Activated CD8-positive, alpha-beta memory T cell treated with anti-CD3 and anti-CD28 coated beads for 24 hours (primary cell): ENCODE measurements at regions not wholly inside any gene's neighbourhood (a gene's known extent, or its start where the extent isn't known, plus 50 kb on each side); places are given as distances from the start of the nearest gene placed in this dataset.
A peak's percentile ranks its signal among the peaks of the same experiment; 100 is the strongest.
"Not testable (repeated sequence)": the region's sequence is repeated elsewhere in the genome, so short reads cannot be mapped to it uniquely, and the experiment has no call there.

ENCODE experiments used
- DNase-seq: peaks from one replicate; pipeline ENCODE4 v3.0.0-alpha.2; 2020

DNA sequence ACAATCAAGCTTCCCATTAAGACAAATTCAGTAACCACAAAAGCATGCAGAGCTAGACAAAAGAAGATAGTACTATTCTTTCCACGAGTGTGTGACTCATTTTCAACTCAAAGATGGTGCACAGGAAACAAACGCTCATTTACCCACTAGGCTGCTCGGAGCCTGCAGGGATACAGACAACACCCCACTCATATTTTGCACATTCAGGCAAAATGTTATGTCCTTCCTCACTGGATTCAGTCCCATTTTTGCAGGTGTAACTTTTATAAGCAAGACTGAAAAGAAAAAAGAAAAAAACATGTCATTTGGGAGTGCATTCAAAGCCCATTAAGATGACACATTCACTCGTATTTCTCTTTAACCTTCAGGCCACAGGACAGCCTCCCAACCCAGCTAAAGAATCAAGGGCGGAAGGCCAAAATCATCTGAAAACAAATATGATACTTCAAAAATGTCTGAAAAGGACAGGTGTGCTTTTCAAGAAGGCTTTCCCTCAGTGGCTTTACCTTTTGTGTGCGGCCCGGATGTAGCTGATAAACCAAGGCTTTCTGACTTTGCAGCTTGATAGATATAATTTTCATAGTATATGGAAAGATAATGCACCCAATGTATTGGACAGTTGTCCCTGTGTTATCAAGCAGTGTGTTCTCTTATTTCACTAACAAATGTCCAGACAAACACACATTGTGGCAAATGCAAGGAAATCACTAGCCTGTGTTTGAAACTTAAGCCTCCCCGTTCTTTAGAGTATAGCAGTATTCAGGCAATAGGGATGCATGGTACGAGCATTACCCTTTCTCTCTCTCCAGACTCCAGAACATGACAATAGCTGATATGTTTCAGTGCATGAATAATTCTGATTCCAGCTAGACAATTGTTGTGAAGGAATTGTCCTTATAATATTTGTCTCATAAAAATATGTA lies 147.8 kb upstream of the KRR1 start:
- DNase-seq, result no peak

DNA sequence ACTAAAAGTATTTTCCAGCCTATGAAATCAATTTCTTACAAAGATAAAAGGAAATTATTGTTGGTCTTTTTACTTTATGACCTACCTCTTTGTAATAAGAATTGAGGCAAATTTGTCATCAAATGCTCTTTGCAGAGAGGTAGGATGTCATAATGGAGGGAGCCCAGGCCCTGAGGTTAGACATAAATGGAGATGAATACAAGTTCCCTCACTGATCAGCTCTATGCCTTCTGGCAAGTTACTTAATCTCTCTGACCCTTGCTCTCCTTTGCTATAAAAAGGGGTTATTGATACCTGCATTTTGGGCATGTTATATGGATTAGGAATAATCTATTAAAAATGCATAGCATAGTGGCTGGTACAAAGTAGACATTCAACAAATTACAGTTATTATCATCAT lies 146.9 kb upstream of the KRR1 start:
- DNase-seq, result no peak

DNA sequence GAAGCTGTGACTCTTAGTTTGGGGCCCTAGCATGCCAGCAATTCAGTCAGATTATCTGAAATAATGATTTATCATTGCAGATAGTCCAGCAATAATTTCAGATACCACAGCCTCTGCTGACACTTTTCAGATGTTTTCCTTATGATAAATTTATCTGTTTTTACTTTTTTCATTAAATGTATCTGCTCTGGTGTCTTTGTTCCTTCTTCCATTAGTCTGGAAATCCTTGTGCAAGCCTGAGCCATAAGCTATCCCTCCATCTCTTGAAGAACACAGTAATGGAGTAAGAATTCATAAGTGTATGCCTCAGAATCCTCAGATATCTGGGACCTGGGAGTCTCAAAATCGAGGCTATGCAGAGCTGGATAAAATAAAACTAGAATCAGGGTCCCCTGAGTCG lies 146.4 kb upstream of the KRR1 start:
- no peak for DNase-seq

DNA sequence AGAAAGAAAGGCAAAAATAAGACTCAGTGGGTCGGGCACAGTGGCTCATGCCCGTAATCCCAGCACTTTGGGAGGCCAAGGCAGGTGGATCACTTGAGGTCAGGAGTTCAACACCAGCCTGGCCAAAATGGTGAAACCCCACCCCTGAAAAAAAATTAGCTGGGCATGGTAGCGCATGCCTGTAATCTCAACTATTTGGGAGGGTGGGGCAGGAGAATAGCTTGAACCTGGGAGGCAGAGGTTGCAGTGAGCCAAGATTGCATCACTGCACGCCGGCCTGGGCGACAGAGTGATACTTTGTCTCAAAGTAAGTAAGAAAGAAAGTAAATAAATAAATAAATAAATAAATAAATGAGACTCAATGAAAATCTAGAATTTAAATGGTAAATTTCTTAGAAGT lies 145.9 kb upstream of the KRR1 start:
- not testable (repeated sequence) for DNase-seq

DNA sequence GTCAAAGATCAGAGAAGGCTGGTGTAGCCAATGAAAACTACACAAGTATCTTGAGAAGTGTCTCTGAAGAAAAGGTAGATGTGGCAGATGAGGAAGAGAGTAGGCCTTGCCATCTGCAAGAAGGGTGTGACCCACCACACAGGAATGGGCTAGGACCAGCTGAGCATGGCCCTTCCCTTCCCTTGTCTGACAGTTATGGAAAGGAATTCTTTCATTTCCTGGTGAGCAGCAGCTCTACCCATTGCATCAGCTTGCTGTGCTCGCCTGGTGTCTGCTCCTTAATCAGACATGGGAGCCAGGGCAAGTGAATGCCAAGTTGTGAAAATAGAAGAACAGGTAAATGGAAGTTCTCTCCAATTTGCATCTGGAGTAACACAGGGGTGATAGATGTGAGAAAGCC lies 145.2 kb upstream of the KRR1 start:
- DNase-seq, result no peak

DNA sequence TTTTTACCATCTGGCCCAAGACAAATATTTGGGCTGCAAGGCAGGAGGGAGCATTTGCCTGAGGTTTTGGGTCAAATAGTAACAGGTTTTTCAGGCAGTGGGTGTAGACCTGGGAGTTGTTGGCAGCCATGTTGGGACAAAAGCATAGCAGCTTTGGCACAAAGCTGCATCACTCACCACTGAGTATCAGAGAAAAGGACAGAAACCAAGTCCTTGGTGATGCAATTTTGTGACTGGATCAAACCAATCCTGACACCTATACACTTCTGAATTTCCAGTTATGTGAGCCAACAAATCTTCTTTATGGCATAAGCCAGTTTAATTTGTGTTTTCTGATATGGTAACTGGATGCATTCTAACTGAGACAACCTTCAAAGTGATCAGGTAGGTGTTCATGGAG lies 144.8 kb upstream of the KRR1 start:
- DNase-seq, result no peak

DNA sequence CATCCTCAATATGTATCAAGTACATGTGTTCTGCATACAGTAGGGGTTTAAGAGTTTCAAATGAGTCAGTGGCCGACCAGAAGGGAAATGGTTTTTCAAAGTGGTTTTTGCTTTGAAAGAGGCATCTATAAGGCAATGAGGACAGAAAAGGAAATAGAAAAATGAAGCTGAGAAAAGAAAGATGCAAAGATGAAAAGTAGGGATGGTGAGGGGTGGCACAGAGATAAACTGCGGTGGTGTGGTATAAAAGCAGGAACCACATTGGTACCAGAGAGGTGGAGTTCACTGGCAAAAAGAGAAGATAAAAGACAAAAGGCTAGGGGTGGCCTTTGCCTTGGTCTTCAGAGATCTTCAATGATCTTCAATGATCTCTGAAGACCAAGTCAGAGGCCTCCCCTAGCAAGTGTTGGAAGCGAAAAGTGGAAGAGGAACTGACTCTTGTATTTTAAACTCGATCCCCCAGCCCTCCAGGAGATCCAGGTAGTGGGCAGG lies 144.0 kb upstream of the KRR1 start:
- DNase-seq, result no peak

DNA sequence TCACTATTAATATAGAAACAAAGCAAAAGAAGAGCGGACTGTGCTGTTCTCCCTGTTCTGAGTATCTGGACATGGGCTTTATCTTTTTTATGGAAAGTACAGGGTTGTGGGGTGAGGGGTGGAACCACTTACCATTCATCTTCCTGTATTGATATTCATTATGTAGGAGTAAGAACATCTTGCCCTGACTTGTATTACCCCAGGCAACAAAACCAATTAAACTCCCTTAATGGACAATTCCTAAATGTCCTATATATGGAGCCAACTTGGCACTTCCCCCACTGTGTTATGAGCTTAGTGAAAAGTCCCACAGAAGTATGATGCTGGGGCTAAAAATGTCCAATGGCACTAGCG lies 139.9 kb upstream of the KRR1 start:
- no peak for DNase-seq

DNA sequence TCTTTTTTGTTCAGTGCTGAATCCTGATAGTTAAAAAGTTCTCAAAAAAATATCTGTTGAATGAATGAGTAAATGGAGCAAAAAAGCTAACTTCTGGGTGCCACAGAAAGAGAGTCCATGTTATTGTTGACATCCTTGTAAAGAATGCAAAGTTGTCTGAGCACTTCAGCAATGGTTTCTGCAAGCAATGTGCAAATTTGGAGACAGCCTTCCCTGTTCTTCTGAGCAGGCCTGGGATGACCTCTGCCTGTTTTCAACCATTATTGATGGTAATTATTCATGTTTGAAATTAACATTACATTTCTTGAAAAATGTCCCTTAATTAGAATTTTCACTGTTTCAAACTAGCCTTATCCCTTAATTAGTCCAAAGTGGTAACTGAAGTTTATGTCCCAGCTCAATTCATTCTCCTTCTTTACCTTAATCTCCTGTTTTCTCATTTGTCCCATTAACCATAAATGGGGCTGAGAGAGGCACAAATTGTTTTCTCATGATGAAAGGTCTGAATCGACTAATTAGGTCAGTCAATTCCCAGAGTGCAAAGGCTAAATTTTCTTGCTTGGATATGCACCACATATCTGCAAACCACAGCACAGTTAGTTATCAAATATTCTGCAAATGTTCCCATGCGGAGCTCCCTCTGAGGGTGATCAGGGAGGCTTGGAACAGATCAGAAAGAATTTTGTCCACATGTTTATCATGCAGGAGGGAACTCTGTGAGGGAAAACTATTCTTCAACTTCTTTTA lies 139.4 kb upstream of the KRR1 start:
- DNase-seq, result no peak

DNA sequence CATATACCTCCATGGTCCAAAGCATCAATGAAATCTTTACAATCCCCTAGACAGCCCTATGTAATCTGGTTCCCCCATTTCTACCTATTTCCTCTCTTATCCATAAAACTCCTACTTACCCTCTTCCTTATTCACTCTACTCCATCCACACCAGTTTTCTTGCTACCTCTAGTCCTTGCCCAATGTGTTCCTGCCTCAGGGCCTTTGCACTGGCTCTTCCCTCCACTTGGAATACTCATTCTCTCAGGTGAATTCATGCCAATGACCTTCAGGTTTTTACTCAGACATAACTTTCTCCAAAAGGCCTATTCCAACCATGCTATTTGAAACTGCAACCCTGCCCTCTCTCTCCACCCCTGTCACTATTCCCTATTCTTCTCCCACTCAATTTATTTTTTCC lies 138.7 kb upstream of the KRR1 start:
- DNase-seq, result no peak

DNA sequence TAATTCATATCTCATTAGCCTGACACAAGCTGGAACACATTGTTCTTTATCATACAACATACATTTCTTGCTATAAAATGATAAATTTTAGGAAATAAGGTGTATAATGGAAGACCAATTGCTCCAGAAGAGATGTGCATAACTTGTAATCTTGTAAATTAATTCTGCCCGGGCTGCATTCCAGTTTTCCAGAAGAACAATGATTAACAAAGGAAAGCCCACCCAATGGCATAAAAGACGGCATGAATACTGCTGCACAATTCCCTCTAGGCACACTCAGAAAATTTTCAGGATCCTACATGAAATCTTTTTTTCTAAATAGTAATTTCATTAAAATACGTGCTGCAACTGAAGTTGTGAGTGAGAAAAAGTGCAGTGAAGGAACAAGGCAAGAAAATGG lies 137.4 kb upstream of the KRR1 start:
- no peak for DNase-seq

DNA sequence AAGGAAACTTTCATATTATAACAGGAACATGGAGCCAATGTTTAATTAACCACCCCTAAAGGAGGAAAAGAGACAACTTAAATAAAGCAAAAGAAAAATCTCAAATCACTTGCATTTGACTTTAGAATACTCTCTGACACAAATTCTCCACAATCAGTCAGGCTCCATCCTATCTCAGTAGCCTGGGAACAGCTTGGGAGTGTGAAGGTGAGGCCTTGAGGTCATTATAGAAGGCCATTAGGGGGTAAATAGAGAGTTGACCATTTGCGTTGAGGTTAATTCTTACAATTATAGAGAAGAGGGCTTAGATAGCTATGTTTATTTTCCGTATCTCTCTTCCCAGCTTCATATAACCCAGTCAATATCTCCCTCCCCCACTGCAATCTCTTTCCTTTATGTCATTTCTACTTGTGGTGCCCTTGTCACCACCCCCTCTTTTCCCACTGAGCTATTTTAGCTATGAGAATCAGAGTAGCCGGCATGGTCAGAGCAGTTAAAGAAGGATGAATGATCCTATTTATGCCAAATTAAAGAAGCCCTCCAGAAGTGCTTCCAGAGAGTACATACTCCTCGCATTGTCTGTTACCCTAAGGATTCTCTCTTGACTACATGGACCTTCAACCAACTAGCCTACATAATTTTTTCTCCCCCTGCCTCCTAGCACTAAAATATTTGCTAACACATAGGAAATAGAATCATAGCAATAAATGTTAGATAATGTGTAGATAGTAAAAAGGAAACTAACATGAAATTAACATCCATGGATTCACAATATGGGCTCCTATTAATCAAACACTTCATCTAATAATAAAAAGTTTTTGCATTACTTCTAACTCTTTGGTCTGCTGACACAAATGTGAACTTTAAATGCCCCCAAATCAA lies 135.2 kb upstream of the KRR1 start:
- no peak for DNase-seq

DNA sequence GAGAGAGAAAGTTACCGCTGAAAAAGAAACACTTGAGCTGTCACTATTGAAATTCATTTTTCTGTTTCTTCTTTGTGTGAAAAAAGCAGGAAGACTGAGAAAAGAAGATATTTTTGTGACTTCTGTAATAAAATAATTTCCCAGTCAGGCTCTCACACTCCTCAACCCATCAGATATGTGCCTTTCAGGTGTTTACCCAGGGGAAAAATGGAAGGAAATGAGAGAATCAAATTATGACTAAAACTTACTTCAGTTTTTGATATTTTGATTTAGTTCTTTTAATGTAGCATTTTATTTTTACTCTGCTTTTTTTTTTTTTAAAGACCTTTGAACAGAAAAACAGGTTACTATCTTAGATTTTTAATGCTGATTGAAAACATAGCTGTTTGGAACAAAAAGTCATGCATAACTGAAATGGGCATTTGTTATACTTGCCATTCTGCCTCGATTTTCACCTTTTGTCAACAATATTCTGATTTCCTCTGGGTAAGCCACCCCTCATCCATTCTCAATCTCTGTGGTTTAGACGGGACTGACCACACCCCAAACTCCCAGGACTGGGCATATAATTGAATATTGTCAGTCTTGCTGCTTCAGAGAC lies 133.2 kb upstream of the KRR1 start:
- DNase-seq, result no peak

DNA sequence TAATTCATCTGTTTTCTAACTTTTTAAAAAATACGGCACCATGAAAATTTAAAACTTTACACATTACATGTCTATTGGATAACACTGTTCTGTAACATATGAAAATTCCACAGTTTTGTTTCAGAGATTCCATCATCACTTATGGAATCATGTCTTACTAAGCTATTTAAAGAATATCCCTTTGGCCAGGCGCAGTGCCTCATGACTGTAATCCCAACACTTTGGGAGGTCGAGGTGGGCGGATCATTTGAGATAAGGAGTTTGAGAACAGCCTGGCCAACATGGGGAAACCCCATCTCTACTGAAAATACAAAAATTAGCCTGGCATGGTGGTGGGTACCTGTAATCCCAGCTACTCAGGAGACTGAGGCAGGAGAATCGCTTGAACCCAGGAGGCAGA lies 131.7 kb upstream of the KRR1 start:
- DNase-seq, result not testable (repeated sequence)

DNA sequence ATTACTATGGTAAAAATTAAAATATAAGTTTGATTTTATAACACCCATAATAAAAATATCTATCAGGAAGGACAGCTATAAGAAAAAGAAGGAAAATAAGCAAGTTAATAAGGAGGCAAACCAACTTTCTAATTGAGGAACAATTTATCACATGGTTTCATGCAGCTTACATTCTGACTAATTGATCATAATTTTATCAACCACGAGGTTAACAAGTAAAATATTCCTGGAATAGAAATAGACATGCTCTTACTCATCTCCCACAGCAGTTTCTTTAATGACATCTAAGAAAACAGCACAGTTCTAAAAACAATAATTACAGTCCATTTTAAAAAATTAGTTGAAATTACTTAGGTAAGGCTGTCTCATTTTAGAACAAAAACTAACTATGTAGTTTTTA lies 130.8 kb upstream of the KRR1 start:
- no peak for DNase-seq

DNA sequence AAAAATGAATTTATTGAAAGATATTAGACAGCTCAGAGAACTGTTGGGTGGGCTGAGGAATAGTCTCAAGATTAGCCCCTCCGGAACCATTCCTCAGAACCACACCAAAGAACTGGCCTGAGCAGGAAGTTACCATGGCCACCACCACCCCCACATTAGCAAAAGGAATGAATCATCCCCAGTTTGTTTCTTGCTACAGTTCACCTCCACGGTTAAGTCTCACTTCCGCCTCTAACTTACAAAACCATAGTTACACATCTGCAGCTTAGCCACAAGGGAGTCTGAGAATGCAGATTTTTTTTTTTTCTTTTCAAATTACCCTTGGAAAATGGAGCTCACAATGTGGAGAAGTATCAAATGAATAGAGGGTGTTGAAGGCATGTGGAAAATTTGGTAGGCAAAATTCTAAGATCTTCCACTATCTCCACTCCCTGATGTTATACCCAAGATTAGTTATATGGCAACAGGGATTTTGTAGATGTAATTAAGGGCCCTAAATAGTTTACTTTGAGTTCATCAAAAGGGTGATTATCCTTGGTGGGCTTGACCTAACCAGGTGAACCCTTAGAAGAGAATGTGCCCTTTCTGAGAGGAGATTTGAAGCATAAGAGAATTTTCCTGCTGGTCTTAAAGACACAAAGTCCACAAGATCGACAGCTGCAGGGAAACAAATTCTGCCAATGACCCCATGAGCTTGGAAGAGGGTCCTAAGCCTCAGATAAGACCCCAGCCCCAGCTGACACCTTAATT lies 129.8 kb upstream of the KRR1 start:
- DNase-seq, result peak; percentile 66

DNA sequence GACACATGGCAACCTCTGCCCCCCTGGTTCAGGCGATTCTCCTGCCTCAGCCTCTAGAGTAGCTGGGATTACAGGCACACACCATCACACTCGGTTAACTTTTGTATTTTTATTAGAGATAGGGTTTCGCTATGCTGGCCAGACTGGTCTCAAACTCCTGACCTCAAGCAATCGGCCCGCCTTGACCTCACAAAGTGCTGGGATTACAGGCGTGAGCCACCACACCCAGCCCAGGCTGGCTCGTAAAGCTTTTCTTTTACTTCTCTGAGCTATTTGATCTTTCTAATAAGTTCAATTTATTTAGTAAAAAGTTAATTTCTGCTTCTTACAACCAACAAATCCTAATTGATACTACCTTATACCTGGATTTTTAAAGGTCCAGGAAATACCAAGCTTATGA lies 127.4 kb upstream of the KRR1 start:
- no peak for DNase-seq

DNA sequence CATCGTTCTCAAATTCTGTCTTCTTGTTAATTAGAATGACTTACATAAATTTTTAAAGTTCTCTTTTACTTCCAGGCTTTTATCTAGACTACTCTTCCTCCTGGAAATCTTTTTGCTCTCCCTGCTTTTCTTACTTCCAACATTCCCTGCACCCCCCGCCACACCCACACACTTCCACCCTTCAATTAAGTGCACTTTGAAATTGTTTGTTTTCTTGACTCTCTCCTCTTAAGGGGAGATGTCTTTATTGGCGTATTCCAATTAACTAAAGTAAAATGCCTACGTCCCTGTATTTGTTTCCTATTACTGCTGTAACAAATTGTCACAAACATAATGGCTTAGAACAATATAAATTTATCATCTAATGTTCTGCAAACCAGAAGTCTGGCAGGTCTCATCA lies 125.2 kb upstream of the KRR1 start:
- DNase-seq, result no peak

DNA sequence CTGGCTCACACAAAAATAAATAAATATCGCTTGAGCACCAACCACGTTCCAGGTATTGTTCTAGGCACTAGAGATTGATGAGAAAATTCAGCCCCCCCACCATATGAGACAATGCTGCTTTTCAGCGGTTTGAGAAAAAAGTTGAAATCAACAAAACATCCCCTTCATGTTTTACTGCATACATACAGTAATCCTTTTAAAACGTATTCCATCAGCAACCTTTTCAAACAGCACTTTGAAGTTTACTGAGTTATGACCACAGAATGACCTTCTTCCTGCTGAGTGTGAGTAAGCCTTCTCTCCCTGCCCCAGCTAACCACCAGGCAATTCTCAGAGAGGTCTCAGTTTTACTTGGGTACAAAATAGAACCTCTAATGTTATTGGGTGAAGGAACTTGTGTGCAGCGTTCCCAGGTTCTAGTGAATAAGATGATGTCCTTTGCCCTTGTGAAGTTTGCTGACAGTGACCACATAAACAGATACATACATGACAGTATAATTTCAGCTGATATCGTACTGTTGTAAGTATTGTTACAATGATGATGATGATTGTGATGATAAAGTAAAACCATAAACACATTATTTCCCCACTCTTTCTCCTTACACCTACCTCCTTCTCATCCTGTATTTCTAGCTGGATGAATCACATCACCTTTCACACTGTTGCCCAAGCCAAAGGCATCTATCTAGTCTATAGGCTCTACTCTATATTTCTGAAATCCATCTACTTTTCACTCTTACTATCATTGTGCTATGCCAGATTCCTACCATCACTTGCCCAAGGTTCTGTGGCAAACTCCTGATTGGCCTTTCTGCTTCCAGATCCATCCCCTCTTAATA lies 124.4 kb upstream of the KRR1 start:
- DNase-seq, result no peak

DNA sequence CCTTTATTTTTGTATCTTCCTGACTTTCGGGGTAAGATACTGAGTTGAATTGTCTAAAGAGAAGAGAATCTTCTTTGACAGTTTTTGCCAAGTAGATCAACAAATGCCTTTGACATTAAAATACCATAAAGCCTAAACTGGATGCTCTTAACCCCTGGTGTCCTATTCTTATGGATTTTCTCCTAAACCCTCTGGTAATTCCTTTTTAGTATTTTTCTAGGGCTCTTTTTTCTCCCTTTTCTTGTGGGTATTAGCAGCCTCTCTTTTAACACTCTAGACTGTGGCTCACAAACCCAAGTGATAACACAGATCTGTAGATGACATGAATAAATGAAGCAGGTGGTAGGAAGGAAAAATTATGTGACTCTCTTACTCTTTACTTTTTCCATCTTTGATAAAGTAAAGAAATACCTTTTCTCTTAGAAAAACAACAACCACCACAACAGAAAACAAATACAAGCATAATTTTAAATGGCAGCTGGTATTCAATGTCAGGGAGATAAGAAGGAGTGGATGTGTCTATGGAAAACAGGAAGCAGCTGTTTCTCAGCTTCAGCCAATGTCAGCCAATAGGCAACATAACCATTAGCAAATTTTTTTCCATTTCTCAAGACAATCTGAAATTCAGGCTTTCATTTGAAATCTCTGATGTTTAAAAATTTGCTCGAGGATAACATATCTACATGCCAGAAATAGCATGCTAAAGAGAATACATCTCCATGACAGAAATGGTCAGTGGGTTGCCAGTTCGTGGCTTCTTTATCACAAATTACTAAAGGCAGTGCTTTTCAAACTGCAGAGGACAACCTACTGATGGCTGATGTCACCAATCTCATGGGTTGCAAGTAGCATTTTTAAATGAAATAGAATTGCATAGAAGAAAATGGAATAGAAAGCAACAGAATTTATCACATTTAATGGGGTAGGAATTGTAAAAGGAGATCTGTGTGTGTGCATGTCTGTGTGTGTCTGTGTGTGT lies 123.1 kb upstream of the KRR1 start:
- DNase-seq, result no peak
